ENCODE measurements at regions not wholly inside any gene's neighbourhood (a gene's known extent, or its start where the extent isn't known, plus 50 kb on each side); places are given as distances from the start of the nearest gene placed in this dataset.

GRCh38 chr15:95327661-95328060, 1002.8 kb upstream of the NR2F2 start:
- H3K36me3 ChIP-seq (ENCODE audit: control insufficient read depth in 1 of 2, insufficient read depth in 2 of 2, low read length in 2 of 2), result no peaks in the 10 kb centered on the region
- peaks cover 3 to 9% of the 10 kb centered on the region in 2 donors for H3K27me3 ChIP-seq (ENCODE audit: control insufficient read depth in 1 of 2, insufficient read depth in 2 of 2, low read length in 2 of 2)
- no peak overlapping the region for H3K27ac ChIP-seq (ENCODE audit: low read depth, low read length)
- H3K9ac ChIP-seq (ENCODE audit: low read depth in 1 of 2, low read length in 2 of 2), result no peak overlapping the region
- no peak overlapping the region for H3K4me3 ChIP-seq (ENCODE audit: low read depth in 1 of 2, low read length in 2 of 2)
- H3K4me1 ChIP-seq (ENCODE audit: control insufficient read depth in 1 of 2, insufficient read depth in 2 of 2, low read length in 2 of 2), result no peaks in the 10 kb centered on the region
- no peaks in the 10 kb centered on the region for H3K9me3 ChIP-seq (ENCODE audit: control insufficient read depth in 1 of 2, low read length in 2 of 2)

GRCh38 chr15:95328559-95328958, 1001.9 kb upstream of the NR2F2 start:
- no peaks in the 10 kb centered on the region for H3K4me1 ChIP-seq (ENCODE audit: control insufficient read depth in 1 of 2, insufficient read depth in 2 of 2, low read length in 2 of 2)
- no peaks in the 10 kb centered on the region for H3K36me3 ChIP-seq (ENCODE audit: control insufficient read depth in 1 of 2, insufficient read depth in 2 of 2, low read length in 2 of 2)
- H3K9me3 ChIP-seq (ENCODE audit: control insufficient read depth in 1 of 2, low read length in 2 of 2), result no peaks in the 10 kb centered on the region
- peaks cover 3 to 9% of the 10 kb centered on the region in 2 donors for H3K27me3 ChIP-seq (ENCODE audit: control insufficient read depth in 1 of 2, insufficient read depth in 2 of 2, low read length in 2 of 2)
- H3K27ac ChIP-seq (ENCODE audit: low read depth, low read length), result no peak overlapping the region
- H3K9ac ChIP-seq (ENCODE audit: low read depth in 1 of 2, low read length in 2 of 2), result no peak overlapping the region
- H3K4me3 ChIP-seq (ENCODE audit: low read depth in 1 of 2, low read length in 2 of 2), result no peak overlapping the region

DNA sequence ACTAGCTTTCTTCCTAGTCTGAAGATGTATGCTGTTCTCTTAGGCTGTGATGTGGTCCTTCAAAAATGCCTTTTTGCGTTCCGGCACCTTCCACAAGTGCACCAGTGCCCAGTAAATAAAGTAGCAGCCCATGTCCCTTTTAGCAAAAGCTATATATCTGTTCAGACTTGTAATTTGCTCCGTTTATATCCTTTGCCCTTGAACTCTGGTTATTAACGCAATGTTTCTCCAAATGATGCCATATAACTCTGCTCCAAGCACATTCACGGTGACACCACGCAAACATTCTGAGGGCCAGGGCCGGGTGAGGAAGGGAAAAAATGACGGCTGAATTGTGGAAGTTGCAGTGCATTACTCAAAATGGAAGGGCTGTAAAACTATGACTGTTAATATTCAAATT, 1001.1 kb upstream of the NR2F2 start:
- no peak overlapping the region for H3K27ac ChIP-seq (ENCODE audit: low read depth, low read length)
- no peaks in the 10 kb centered on the region for H3K36me3 ChIP-seq (ENCODE audit: control insufficient read depth in 1 of 2, insufficient read depth in 2 of 2, low read length in 2 of 2)
- no peaks in the 10 kb centered on the region for H3K9me3 ChIP-seq (ENCODE audit: control insufficient read depth in 1 of 2, low read length in 2 of 2)
- H3K4me3 ChIP-seq (ENCODE audit: low read depth in 1 of 2, low read length in 2 of 2), result no peak overlapping the region
- H3K27me3 ChIP-seq (ENCODE audit: control insufficient read depth in 1 of 2, insufficient read depth in 2 of 2, low read length in 2 of 2), result peaks cover 3 to 9% of the 10 kb centered on the region in 2 donors
- H3K9ac ChIP-seq (ENCODE audit: low read depth in 1 of 2, low read length in 2 of 2), result no peak overlapping the region
- no peaks in the 10 kb centered on the region for H3K4me1 ChIP-seq (ENCODE audit: control insufficient read depth in 1 of 2, insufficient read depth in 2 of 2, low read length in 2 of 2)

- Histone ChIP-seq H3K36me3 (ENCODE audit: control insufficient read depth in 1 of 2, insufficient read depth in 2 of 2, low read length in 2 of 2) (no peaks in the 10 kb centered on the region), H3K9ac (ENCODE audit: low read depth in 1 of 2, low read length in 2 of 2) (no peak overlapping the region), H3K27ac (ENCODE audit: low read depth, low read length) (no peak overlapping the region)
These were observed 988.8 kb upstream of the NR2F2 start for GRCh38 chr15:95341686-95342085.

DNA sequence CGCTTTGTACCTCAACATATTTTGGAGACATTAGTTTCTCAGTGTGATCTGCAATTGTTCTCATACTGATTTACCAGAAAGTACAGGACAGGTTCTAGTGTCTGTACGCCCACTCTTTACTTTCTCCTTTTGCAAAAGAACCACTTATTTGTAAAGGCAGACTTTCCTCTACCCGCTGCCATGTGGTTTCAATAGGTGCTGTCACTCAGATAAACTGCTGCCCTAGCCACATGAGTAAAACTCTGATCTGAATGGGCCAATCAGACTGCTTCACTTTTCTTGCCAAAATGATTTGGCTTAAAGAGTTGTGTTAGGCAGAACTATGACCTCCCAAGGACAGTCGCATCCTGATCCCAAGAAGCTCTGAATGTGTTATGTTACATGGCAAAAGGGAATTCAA, 984.6 kb upstream of the NR2F2 start:
- Histone ChIP-seq H3K27me3 (ENCODE audit: control insufficient read depth in 1 of 2, insufficient read depth in 2 of 2, low read length in 2 of 2) (no peaks in the 10 kb centered on the region), H3K4me1 (ENCODE audit: control insufficient read depth in 1 of 2, insufficient read depth in 2 of 2, low read length in 2 of 2) (no peaks in the 10 kb centered on the region), H3K9me3 (ENCODE audit: control insufficient read depth in 1 of 2, low read length in 2 of 2) (no peaks in the 10 kb centered on the region), H3K9ac (ENCODE audit: low read depth in 1 of 2, low read length in 2 of 2) (no peak overlapping the region), H3K27ac (ENCODE audit: low read depth, low read length) (no peak overlapping the region), H3K36me3 (ENCODE audit: control insufficient read depth in 1 of 2, insufficient read depth in 2 of 2, low read length in 2 of 2) (no peaks in the 10 kb centered on the region), H3K4me3 (ENCODE audit: low read depth in 1 of 2, low read length in 2 of 2) (no peak overlapping the region)

More at GRCh38 chr15:95341686-95342085, 988.8 kb upstream of the NR2F2 start:
- Histone ChIP-seq H3K27me3 (ENCODE audit: control insufficient read depth in 1 of 2, insufficient read depth in 2 of 2, low read length in 2 of 2) (no peaks in the 10 kb centered on the region), H3K9me3 (ENCODE audit: control insufficient read depth in 1 of 2, low read length in 2 of 2) (no peaks in the 10 kb centered on the region), H3K4me1 (ENCODE audit: control insufficient read depth in 1 of 2, insufficient read depth in 2 of 2, low read length in 2 of 2) (no peaks in the 10 kb centered on the region), H3K4me3 (ENCODE audit: low read depth in 1 of 2, low read length in 2 of 2) (no peak overlapping the region)

DNA sequence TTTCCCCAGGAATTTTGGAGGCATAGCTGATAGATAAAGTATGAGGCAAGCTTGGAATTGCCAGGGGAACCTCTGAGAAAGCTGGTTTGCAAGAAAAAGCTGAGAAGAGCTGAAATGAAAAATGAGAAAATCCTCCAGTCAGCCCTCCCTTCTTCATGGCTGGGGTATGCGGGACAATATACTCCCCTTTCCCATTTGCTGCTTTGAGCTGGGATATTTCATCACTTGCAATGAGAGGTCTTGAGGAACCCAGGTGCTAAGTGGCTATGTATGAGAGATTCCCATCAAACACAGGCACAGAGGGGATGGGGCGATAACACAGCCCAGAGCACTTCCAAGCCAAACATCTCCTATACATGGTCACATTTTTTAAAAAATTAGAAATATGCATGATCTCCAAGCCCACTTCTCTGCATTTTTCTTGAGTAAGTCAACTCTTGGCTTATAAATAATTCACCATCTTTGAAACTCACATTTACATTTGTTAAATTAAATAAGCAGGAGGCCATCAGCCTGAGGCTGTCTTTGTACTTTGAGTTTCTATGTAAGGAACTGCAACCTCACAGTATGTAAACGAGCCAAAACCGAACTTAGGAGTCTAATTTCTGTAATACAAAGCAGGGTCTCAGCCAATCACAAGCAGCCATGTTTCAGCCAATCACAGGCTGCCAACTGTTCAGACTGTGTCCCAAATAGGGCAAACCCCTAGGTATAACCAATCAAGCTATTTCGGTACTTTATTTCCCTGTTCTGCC, 983.6 kb upstream of the NR2F2 start:
- no peak overlapping the region for H3K4me3 ChIP-seq (ENCODE audit: low read depth in 1 of 2, low read length in 2 of 2)

GRCh38 chr15:95347837-95348236, 982.7 kb upstream of the NR2F2 start:
- H3K9ac ChIP-seq (ENCODE audit: low read depth in 1 of 2, low read length in 2 of 2), result no peak overlapping the region
- no peaks in the 10 kb centered on the region for H3K4me1 ChIP-seq (ENCODE audit: control insufficient read depth in 1 of 2, insufficient read depth in 2 of 2, low read length in 2 of 2)
- no peaks in the 10 kb centered on the region for H3K36me3 ChIP-seq (ENCODE audit: control insufficient read depth in 1 of 2, insufficient read depth in 2 of 2, low read length in 2 of 2)
- no peak overlapping the region for H3K27ac ChIP-seq (ENCODE audit: low read depth, low read length)
- no peak overlapping the region for H3K4me3 ChIP-seq (ENCODE audit: low read depth in 1 of 2, low read length in 2 of 2)
- H3K27me3 ChIP-seq (ENCODE audit: control insufficient read depth in 1 of 2, insufficient read depth in 2 of 2, low read length in 2 of 2), result no peaks in the 10 kb centered on the region
- H3K9me3 ChIP-seq (ENCODE audit: control insufficient read depth in 1 of 2, low read length in 2 of 2), result peaks cover 0 to 2% of the 10 kb centered on the region in 2 donors

More for the DNA sequence above, 983.6 kb upstream of the NR2F2 start:
- Histone ChIP-seq H3K4me1 (ENCODE audit: control insufficient read depth in 1 of 2, insufficient read depth in 2 of 2, low read length in 2 of 2) (no peaks in the 10 kb centered on the region), H3K27me3 (ENCODE audit: control insufficient read depth in 1 of 2, insufficient read depth in 2 of 2, low read length in 2 of 2) (no peaks in the 10 kb centered on the region), H3K9ac (ENCODE audit: low read depth in 1 of 2, low read length in 2 of 2) (no peak overlapping the region), H3K36me3 (ENCODE audit: control insufficient read depth in 1 of 2, insufficient read depth in 2 of 2, low read length in 2 of 2) (no peaks in the 10 kb centered on the region), H3K27ac (ENCODE audit: low read depth, low read length) (no peak overlapping the region), H3K9me3 (ENCODE audit: control insufficient read depth in 1 of 2, low read length in 2 of 2) (no peaks in the 10 kb centered on the region)

DNA sequence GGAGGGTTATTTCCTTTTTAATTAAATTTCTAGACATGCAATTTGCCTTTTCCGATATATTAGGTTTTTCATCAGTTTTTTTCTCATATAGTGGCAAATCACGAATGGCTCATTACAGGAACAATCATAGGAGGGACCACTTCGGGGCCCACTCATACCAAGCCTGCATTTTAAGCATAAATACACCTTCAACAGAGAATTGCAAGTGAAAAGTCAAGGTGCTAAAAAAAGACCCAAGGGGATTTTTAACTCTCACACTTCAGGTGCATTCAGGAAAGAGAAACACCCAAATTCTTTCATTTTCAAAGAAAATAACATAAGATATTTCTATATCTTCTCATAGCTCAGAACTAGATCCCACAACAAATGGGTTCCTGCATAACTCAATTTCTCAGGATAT, 979.6 kb upstream of the NR2F2 start:
- Histone ChIP-seq H3K27ac (ENCODE audit: low read depth, low read length) (no peak overlapping the region), H3K4me3 (ENCODE audit: low read depth in 1 of 2, low read length in 2 of 2) (no peak overlapping the region), H3K9ac (ENCODE audit: low read depth in 1 of 2, low read length in 2 of 2) (no peak overlapping the region), H3K27me3 (ENCODE audit: control insufficient read depth in 1 of 2, insufficient read depth in 2 of 2, low read length in 2 of 2) (no peaks in the 10 kb centered on the region), H3K9me3 (ENCODE audit: control insufficient read depth in 1 of 2, low read length in 2 of 2) (peaks cover 0 to 5% of the 10 kb centered on the region in 2 donors), H3K4me1 (ENCODE audit: control insufficient read depth in 1 of 2, insufficient read depth in 2 of 2, low read length in 2 of 2) (no peaks in the 10 kb centered on the region), H3K36me3 (ENCODE audit: control insufficient read depth in 1 of 2, insufficient read depth in 2 of 2, low read length in 2 of 2) (no peaks in the 10 kb centered on the region)

DNA sequence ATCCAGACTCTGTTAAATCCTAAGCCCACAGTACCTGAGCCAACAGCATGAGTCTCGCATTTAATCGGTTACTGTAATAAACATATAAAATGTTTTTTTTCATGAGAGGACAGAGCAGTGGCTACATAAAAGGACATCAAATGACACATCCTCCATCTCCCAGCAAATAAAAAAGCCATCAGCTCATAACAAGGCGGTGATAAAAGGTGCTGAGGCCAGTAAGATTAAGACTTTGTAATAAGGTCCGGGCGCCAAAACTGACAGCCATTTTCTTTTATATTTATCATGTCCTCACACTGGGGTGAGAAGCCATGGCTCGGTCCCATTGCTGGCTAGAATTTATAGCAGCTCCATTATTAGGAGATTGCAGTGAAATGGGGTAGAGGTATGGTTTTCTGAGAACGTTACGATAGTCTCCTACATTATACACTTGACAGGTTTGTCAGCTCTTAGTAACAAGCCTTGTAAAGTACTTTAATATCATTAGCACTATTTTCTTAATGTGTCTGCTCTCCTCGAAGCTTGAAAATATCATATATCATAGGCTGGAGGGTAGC, 977.8 kb upstream of the NR2F2 start:
- H3K27ac ChIP-seq (ENCODE audit: low read depth, low read length), result no peak overlapping the region
- H3K9me3 ChIP-seq (ENCODE audit: control insufficient read depth in 1 of 2, low read length in 2 of 2), result peaks cover 4 to 5% of the 10 kb centered on the region in 2 donors
- H3K27me3 ChIP-seq (ENCODE audit: control insufficient read depth in 1 of 2, insufficient read depth in 2 of 2, low read length in 2 of 2), result no peaks in the 10 kb centered on the region
- H3K4me1 ChIP-seq (ENCODE audit: control insufficient read depth in 1 of 2, insufficient read depth in 2 of 2, low read length in 2 of 2), result no peaks in the 10 kb centered on the region
- no peak overlapping the region for H3K4me3 ChIP-seq (ENCODE audit: low read depth in 1 of 2, low read length in 2 of 2)
- no peak overlapping the region for H3K9ac ChIP-seq (ENCODE audit: low read depth in 1 of 2, low read length in 2 of 2)
- no peaks in the 10 kb centered on the region for H3K36me3 ChIP-seq (ENCODE audit: control insufficient read depth in 1 of 2, insufficient read depth in 2 of 2, low read length in 2 of 2)

DNA sequence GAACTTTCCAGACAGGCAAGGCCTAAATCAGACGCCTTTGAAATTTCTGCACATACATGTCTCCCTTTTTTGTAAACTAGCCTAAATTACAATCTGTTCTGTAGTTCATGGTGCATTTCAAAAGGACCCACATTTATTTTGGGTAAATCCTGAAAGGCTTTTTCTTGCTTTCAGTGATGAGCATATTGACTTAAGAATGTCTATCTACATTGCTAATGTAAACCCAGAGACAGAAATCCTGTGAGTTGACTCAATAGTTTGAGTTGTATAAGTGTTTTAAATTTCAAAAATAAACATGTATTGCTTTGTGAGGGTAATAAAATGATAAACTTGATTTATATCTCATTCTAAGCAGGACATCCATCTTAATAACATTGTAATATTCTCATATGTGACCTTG, 977.0 kb upstream of the NR2F2 start:
- H3K4me1 ChIP-seq (ENCODE audit: control insufficient read depth in 1 of 2, insufficient read depth in 2 of 2, low read length in 2 of 2), result no peaks in the 10 kb centered on the region
- no peaks in the 10 kb centered on the region for H3K36me3 ChIP-seq (ENCODE audit: control insufficient read depth in 1 of 2, insufficient read depth in 2 of 2, low read length in 2 of 2)

More for the DNA sequence above, 977.0 kb upstream of the NR2F2 start:
- Histone ChIP-seq H3K9ac (ENCODE audit: low read depth in 1 of 2, low read length in 2 of 2) (no peak overlapping the region), H3K27ac (ENCODE audit: low read depth, low read length) (no peak overlapping the region), H3K4me3 (ENCODE audit: low read depth in 1 of 2, low read length in 2 of 2) (no peak overlapping the region), H3K27me3 (ENCODE audit: control insufficient read depth in 1 of 2, insufficient read depth in 2 of 2, low read length in 2 of 2) (no peaks in the 10 kb centered on the region), H3K9me3 (ENCODE audit: control insufficient read depth in 1 of 2, low read length in 2 of 2) (peaks cover 4 to 5% of the 10 kb centered on the region in 2 donors)

Measured in duodenal mucosa (tissue), 2 donors.